HepG2 (cell line): ENCODE measurements at regions not wholly inside any gene's neighbourhood (a gene's known extent, or its start where the extent isn't known, plus 50 kb on each side); places are given as distances from the start of the nearest gene placed in this dataset.

ENCODE experiments used
- ATAC-seq: fragments of 200-7000 bp; cut with Tn5 transposase; 3 replicates; pipeline ENCODE4 v1.9.1; 2020; ENCODE audit warnings: mild to moderate bottlenecking, moderate library complexity
- BruUV-seq: library from RNA; stranded (reverse); fragments of 400-500 nt; replicated peaks from 2 replicates; lab custom pipeline; 2021; lab: Mats Ljungman, UMichigan
- CTCF ChIA-PET: fragments of 300-600 bp; formaldehyde crosslinking; extraction: SDS; loops from one replicate; lab custom pipeline; 2021; ENCODE audit warnings: low total read pairs, inconsistent platforms, low intra/inter-chr PET ratio; lab: Yijun Ruan, JAX
- POLR2A ChIA-PET: fragments of 350-600 bp; sonication (Branson Sonifier 250); formaldehyde crosslinking; loops from one replicate; lab custom pipeline; 2020; ENCODE audit warnings: antibody characterized with exemption, inconsistent platforms; lab: Yijun Ruan, JAX
- DNase-seq: peaks from one replicate; pipeline ENCODE4 v3.0.0-alpha.2; 2015; ENCODE audit warnings: low spot score
- FAIRE-seq: peaks from 3 replicates; lab custom pipeline; 2011; peaks lifted over from hg19 to GRCh38; lab: Jason Lieb, UNC
- H2AFZ ChIP-seq: one replicate; pipeline ENCODE4 v1.6.1; 2011; ENCODE audit warnings: low read length, inconsistent platforms
- H3K27ac ChIP-seq: fragments of 300-600 bp; 3 replicates; pipeline ENCODE4 v1.8.0; 2011; ENCODE audit warnings: mixed run types, mild to moderate bottlenecking, mixed read lengths, low read length, inconsistent platforms; ENCODE audit not compliant: insufficient read depth; ENCODE audit errors: extremely low read length
- H3K27me3 ChIP-seq, 2 experiments: fragments of 200-600 bp in 1 of 2; 2 replicates in 1 of 2; 3 replicates in 1 of 2; pipeline versions ENCODE4 v1.6.0 to v1.8.0; 2011; ENCODE audit warnings: low read length in 2 of 2, mild to moderate bottlenecking in 2 of 2, moderate library complexity in 2 of 2, inconsistent platforms in 1 of 2; ENCODE audit not compliant: insufficient read depth in 2 of 2, control insufficient read depth in 1 of 2
- H3K36me3 ChIP-seq, 2 experiments: fragments of 200-600 bp in 1 of 2; replicated peaks in 1 of 2; 2 replicates in 1 of 2; 3 replicates in 1 of 2; pipeline versions ENCODE4 v1.5.1 to v1.8.0; 2011; ENCODE audit warnings: low read length in 2 of 2, inconsistent platforms in 1 of 2; ENCODE audit not compliant: insufficient read depth in 2 of 2, control insufficient read depth in 1 of 2
- H3K4me1 ChIP-seq: 2 replicates; pipeline ENCODE4 v1.5.1; 2012; ENCODE audit warnings: low read length, inconsistent platforms; ENCODE audit not compliant: insufficient read depth
- H3K4me2 ChIP-seq: 2 replicates; pipeline ENCODE4 v1.6.0; 2011; ENCODE audit warnings: low read depth, low read length, inconsistent platforms
- H3K4me3 ChIP-seq, 3 experiments: fragments of 200-600 bp in 1 of 3; sonication (generic), shearing (Covaris generic) in 1 of 3; replicated peaks in 1 of 3; 2 replicates each; pipeline ENCODE4 v1.5.1; 2011 to 2016; ENCODE audit warnings: low read length in 3 of 3, inconsistent platforms in 2 of 3, low read depth in 2 of 3, mild to moderate bottlenecking in 2 of 3, control low read depth in 1 of 3, mixed read lengths in 1 of 3; ENCODE audit not compliant: insufficient read depth in 1 of 3
- H3K79me2 ChIP-seq: one replicate; pipeline ENCODE4 v1.6.1; 2011; ENCODE audit warnings: low read length, inconsistent platforms; ENCODE audit not compliant: insufficient read depth
- H3K9ac ChIP-seq: 2 replicates; pipeline ENCODE4 v1.6.0; 2011; ENCODE audit warnings: mild to moderate bottlenecking, low read depth, low read length, inconsistent platforms; ENCODE audit not compliant: insufficient read depth
- H3K9me3 ChIP-seq: 2 replicates; pipeline ENCODE4 v1.5.1; 2012; ENCODE audit warnings: mild to moderate bottlenecking, low read length
- H4K20me1 ChIP-seq: 2 replicates; pipeline ENCODE4 v1.6.0; 2011; ENCODE audit warnings: inconsistent platforms, mild to moderate bottlenecking, low read length, moderate library complexity; ENCODE audit not compliant: insufficient read depth
- ARNT2 ChIP-seq: sonication (generic); formaldehyde crosslinking; IDR thresholded peaks from 2 replicates; pipeline ENCODE4 v1.8.0; 2022; ENCODE audit warnings: mild to moderate bottlenecking, low read depth, missing genetic modification reagents, moderate library complexity
- BRCA1 ChIP-seq: sonication (generic); formaldehyde crosslinking; IDR thresholded peaks from 2 replicates; pipeline ENCODE4 v1.4.0; 2020; ENCODE audit warnings: missing genetic modification reagents
- HNRNPL ChIP-seq: fragments of 200-400 bp; formaldehyde crosslinking; IDR thresholded peaks from 2 replicates; pipeline ENCODE4 v1.6.1; 2017; ENCODE audit warnings: mild to moderate bottlenecking, low read depth, low read length
- JUNB ChIP-seq: sonication (generic); formaldehyde crosslinking; IDR thresholded peaks from 2 replicates; pipeline ENCODE4 v1.8.0; 2022; ENCODE audit warnings: missing genetic modification reagents, mild to moderate bottlenecking, borderline replicate concordance
- MAFK ChIP-seq, 2 experiments: IDR thresholded peaks in 1 of 2; conservative IDR thresholded peaks in 1 of 2; 2 replicates each; pipeline ENCODE4 v1.6.1; 2011; ENCODE audit warnings: improper control_type of control experiment in 2 of 2, low read length in 2 of 2
- NR2F1 ChIP-seq, 2 experiments: fragments of 450-650 bp in 1 of 2; formaldehyde crosslinking in 1 of 2; IDR thresholded peaks; 2 replicates each; pipeline versions ENCODE4 v1.5.0 to v1.6.1; 2016 to 2020; ENCODE audit warnings: mild to moderate bottlenecking in 1 of 2, missing compliant biosample characterization in 1 of 2, missing genetic modification reagents in 1 of 2, moderate library complexity in 1 of 2
- SPEN ChIP-seq: sonication (generic); formaldehyde crosslinking; IDR thresholded peaks from 2 replicates; pipeline ENCODE4 v1.5.1; 2020; ENCODE audit warnings: low read depth, mild to moderate bottlenecking, missing genetic modification reagents
- SRF ChIP-seq: IDR thresholded peaks from 2 replicates; pipeline ENCODE4 v1.6.1; 2011; ENCODE audit warnings: mild to moderate bottlenecking, low read depth, low read length, moderate library complexity
- ZNF136 ChIP-seq: sonication (generic); formaldehyde crosslinking; IDR thresholded peaks from 2 replicates; pipeline ENCODE4 v1.8.1; 2022; ENCODE audit warnings: low read depth, mild to moderate bottlenecking, moderate library complexity, missing genetic modification reagents
- ZNF296 ChIP-seq: sonication (generic); formaldehyde crosslinking; conservative IDR thresholded peaks from 2 replicates; pipeline ENCODE4 v1.5.0; 2020; ENCODE audit warnings: mild to moderate bottlenecking, missing genetic modification reagents
- ZNF484 ChIP-seq: sonication (generic); formaldehyde crosslinking; IDR thresholded peaks from 2 replicates; pipeline ENCODE4 v1.5.1; 2020; ENCODE audit warnings: mild to moderate bottlenecking, low read depth, missing genetic modification reagents, borderline replicate concordance
- ZNF616 ChIP-seq: sonication (generic); formaldehyde crosslinking; IDR thresholded peaks from 2 replicates; pipeline ENCODE4 v1.5.0; 2020; ENCODE audit warnings: low read depth, mild to moderate bottlenecking, missing genetic modification reagents
- WGBS: methylation state at CpG from one replicate; pipeline ENCODE4 v1.1.6; 2017; ENCODE audit warnings: low lambda C conversion rate; 5-methylcytosine and 5-hydroxymethylcytosine counted together
- in situ Hi-C: cut with HindIII; loops from 2 replicates; pipeline ENCODE4 v1.10.0; 2017; ENCODE audit warnings: low pct_unique_long_range_greater_than_20kb; ENCODE audit not compliant: extremely low pct_ligation_motif_present
- intact Hi-C: fragments of 100-400 bp; cut with micrococcal nuclease; formaldehyde crosslinking; loops from one replicate; pipeline ENCODE4 v1.10.0; 2022; ENCODE audit not compliant: unreplicated experiment
- TF ChIP-seq, protein P1 (sequence below): sonication (generic); formaldehyde crosslinking; IDR thresholded peaks from 2 replicates; pipeline ENCODE4 v1.8.1; 2022; ENCODE audit warnings: low read depth, mild to moderate bottlenecking, missing genetic modification reagents
- TF ChIP-seq, protein P2 (sequence below): sonication (generic); formaldehyde crosslinking; IDR thresholded peaks from 2 replicates; pipeline ENCODE4 v1.4.0; 2020; ENCODE audit warnings: missing genetic modification reagents

DNA sequence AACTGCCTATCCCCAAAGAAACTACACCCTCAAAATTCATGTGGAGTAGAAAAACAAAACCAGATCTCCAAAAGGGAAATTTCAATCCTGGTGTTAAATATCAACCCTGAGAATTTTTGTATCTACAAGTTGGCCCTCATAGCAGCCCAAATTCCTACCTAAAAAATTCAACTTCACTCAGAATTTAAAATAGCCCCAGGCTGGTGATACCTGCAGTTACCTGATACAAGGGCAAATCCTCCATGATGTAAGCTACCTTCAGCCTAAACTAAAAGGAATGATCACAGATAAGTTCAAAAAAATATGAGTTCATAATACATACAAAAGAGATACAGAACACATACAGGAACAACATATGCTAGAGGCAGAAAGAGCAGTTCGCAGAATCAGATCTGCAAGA lies 138.4 kb downstream of the HNRNPD start:
- WGBS: 48% methylated on average over 1 of the region's 1 CpG
- ATAC-seq (no peak), FAIRE-seq (no peak), DNase-seq (no peak)
- Histone ChIP-seq H3K9ac (no peak overlapping the region), H3K36me3 (no peaks in the 10 kb centered on the region), H3K27ac (no peak overlapping the region), H2AFZ (no peak overlapping the region), H3K4me1 (no peaks in the 10 kb centered on the region), H3K79me2 (no peaks in the 10 kb centered on the region), H4K20me1 (no peaks in the 10 kb centered on the region), H3K9me3 (no peaks in the 10 kb centered on the region), H3K4me2 (no peak overlapping the region), H3K27me3 (no peaks in the 10 kb centered on the region; a peak in 1 of 5 replicates), H3K4me3 (no peak overlapping the region)
- POLR2A ChIA-PET: no interaction called here
- CTCF ChIA-PET: no interaction called here
- TF ChIP-seq JUNB (no peak), BRCA1 (CRISPR knock-in tag) (no peak), ZNF616 (no peak)
- intact Hi-C loops: no loop called here
- no TSS peak for BruUV-seq
- in situ Hi-C loops: no loop called here

DNA sequence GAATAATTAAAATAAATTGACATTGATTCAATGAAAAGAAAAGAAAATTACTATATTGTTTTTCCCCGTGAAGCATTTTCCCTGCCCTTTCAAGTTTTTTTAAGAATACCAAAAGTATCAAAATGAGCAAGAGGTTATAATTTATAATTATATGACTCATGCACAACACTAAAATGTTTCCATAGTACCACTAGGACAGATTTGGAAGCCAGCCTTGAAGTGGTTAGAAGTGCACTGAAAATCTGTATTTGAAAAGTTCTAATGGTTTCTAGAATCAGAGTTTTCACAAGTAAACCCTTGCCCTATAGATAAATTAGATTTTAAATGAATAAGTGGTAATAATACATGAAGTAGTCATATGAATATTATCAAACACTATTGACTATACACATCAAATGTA lies 140.9 kb downstream of the HNRNPD start:
- no peaks in the 10 kb centered on the region for H3K4me1 ChIP-seq
- DNase-seq: no peak
- no peaks in the 10 kb centered on the region for H3K36me3 ChIP-seq
- WGBS: 0% methylated on average over 1 of the region's 1 CpG
- H3K9me3 ChIP-seq: no peaks in the 10 kb centered on the region
- ATAC-seq: no peak
- H2AFZ ChIP-seq: no peak overlapping the region
- BruUV-seq: no TSS peak
- FAIRE-seq: no peak
- no peak overlapping the region for H3K9ac ChIP-seq
- H4K20me1 ChIP-seq: no peaks in the 10 kb centered on the region
- no peaks in the 10 kb centered on the region for H3K27me3 ChIP-seq
- H3K79me2 ChIP-seq: no peaks in the 10 kb centered on the region
- intact Hi-C loops (no loop called here), in situ Hi-C loops (no loop called here)
- CTCF ChIA-PET: no interaction called here
- no peak overlapping the region for H3K4me2 ChIP-seq
- TF ChIP-seq ARNT2 (CRISPR knock-in tag) (no peak), HNRNPL (no peak), SRF (no peak), NR2F1 (CRISPR knock-in tag; IDR thresholded peaks at IDR 0.05) (no peak), SPEN (CRISPR knock-in tag) (no peak), ZNF296 (CRISPR knock-in tag) (no peak), MAFK (conservative IDR thresholded peaks at IDR 0.05 in 1 of 2, IDR thresholded peaks at IDR 0.05 in 1 of 2; ENCODE audit: low read length in 2 of 2) (no peak), ZNF136 (CRISPR knock-in tag) (no peak), ZNF484 (CRISPR knock-in tag) (no peak)
- TF ChIP-seq, protein P1, sequence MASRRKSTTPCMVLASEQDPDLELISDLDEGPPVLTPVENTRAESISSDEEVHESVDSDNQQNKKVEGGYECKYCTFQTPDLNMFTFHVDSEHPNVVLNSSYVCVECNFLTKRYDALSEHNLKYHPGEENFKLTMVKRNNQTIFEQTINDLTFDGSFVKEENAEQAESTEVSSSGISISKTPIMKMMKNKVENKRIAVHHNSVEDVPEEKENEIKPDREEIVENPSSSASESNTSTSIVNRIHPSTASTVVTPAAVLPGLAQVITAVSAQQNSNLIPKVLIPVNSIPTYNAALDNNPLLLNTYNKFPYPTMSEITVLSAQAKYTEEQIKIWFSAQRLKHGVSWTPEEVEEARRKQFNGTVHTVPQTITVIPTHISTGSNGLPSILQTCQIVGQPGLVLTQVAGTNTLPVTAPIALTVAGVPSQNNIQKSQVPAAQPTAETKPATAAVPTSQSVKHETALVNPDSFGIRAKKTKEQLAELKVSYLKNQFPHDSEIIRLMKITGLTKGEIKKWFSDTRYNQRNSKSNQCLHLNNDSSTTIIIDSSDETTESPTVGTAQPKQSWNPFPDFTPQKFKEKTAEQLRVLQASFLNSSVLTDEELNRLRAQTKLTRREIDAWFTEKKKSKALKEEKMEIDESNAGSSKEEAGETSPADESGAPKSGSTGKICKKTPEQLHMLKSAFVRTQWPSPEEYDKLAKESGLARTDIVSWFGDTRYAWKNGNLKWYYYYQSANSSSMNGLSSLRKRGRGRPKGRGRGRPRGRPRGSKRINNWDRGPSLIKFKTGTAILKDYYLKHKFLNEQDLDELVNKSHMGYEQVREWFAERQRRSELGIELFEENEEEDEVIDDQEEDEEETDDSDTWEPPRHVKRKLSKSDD (CRISPR knock-in tag): no peak
- TF ChIP-seq, protein P2, sequence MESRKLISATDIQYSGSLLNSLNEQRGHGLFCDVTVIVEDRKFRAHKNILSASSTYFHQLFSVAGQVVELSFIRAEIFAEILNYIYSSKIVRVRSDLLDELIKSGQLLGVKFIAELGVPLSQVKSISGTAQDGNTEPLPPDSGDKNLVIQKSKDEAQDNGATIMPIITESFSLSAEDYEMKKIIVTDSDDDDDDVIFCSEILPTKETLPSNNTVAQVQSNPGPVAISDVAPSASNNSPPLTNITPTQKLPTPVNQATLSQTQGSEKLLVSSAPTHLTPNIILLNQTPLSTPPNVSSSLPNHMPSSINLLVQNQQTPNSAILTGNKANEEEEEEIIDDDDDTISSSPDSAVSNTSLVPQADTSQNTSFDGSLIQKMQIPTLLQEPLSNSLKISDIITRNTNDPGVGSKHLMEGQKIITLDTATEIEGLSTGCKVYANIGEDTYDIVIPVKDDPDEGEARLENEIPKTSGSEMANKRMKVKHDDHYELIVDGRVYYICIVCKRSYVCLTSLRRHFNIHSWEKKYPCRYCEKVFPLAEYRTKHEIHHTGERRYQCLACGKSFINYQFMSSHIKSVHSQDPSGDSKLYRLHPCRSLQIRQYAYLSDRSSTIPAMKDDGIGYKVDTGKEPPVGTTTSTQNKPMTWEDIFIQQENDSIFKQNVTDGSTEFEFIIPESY: no peak
- POLR2A ChIA-PET: no interaction called here
- H3K27ac ChIP-seq: no peak overlapping the region
- no peak overlapping the region for H3K4me3 ChIP-seq
